Activated CD8-positive, alpha-beta T cell treated with anti-CD3 and anti-CD28 coated beads for 36 hours (primary cell): ENCODE measurements at regions not wholly inside any gene's neighbourhood (a gene's known extent, or its start where the extent isn't known, plus 50 kb on each side); places are given as distances from the start of the nearest gene placed in this dataset.

Experiments used
- ATAC-seq: fragments of 200-7000 bp; cut with Tn5 transposase; one replicate; pipeline ENCODE4 v1.10.0; 2021; ENCODE audit warnings: mild to moderate bottlenecking, moderate library complexity
- CTCF ChIA-PET: fragments of 350-600 bp; sonication (Branson Sonifier 250); formaldehyde crosslinking; loops from one replicate; lab custom pipeline; 2021; ENCODE audit warnings: antibody characterized with exemption; lab: Charles Lee
- POLR2A ChIA-PET: fragments of 350-600 bp; sonication (Branson Sonifier 250); formaldehyde crosslinking; loops from one replicate; lab custom pipeline; 2021; ENCODE audit warnings: antibody characterized with exemption; lab: Charles Lee
- DNase-seq: peaks from one replicate; pipeline ENCODE4 v3.0.0-alpha.2; 2020
- H3K27ac Mint-ChIP-seq: one replicate; pipeline ENCODE4 v1.8.0; 2021; ENCODE audit warnings: mild to moderate bottlenecking, mixed read lengths
- H3K27me3 Mint-ChIP-seq: one replicate; pipeline ENCODE4 v1.8.0; 2021; ENCODE audit warnings: mixed read lengths
- H3K36me3 Mint-ChIP-seq: one replicate; pipeline ENCODE4 v1.8.0; 2021; ENCODE audit warnings: low read depth, mixed read lengths
- H3K4me1 Mint-ChIP-seq: one replicate; pipeline ENCODE4 v1.8.0; 2021; ENCODE audit warnings: low read depth, mixed read lengths
- H3K4me3 Mint-ChIP-seq: one replicate; pipeline ENCODE4 v1.8.0; 2021; ENCODE audit warnings: mild to moderate bottlenecking, moderate library complexity, mixed read lengths
- H3K9me3 Mint-ChIP-seq: one replicate; pipeline ENCODE4 v1.8.0; 2021; ENCODE audit warnings: mixed read lengths
- intact Hi-C: fragments of 100-400 bp; cut with micrococcal nuclease; formaldehyde crosslinking; loops from one replicate; pipeline ENCODE4 v1.10.0; 2022
- TF ChIP-seq, protein P1 (sequence below): fragments of 200-600 bp; IDR thresholded peaks from one replicate; pipeline ENCODE4 v1.8.0; 2022; ENCODE audit warnings: antibody characterized with exemption, mild to moderate bottlenecking

DNA sequence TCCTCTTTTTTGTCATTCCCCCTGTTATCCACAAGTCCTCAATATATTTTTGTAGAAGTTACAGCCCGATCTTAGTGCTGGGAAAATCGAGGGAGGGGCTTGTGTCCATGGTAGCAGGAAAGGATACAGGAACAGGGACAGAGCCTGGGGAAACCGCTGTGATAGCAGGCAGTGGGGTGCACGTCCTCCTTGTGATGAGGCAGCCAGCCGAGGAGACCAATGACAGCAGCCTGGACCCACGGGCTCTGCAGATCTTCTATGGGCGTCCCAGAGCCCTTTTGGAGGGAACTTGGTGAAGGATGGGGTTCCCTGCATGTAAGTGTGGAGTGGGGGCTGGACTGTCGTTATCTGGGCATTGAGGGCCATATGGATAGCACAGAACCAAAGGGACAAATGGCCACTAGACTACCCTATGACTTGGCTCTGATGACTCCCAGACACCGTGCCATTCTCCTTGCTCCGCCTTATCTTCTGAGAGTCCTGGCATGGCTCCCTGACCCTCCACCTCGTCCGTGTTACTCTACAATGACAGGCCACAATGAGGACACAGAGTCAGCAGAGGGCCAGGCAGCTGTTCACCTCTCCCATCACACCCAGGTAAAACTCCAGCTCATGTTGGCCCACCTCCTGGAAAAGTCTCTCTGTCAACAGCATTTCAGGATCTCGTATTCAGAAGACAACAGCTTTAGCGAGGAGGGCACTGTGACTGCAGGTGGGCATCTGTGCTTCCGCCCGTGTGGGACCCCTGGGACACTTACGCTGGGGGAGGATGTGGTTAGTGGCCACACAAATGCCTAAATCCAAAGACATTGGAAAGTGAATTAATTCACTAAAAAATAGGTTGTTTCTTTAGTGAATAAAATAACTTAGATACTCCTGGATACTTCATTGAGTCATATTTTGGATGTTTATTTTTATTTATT lies 100.1 kb downstream of the VAPA start:
- intact Hi-C loops: no loop called here
- ATAC-seq: no peak
- Mint-ChIP-seq H3K4me3 (no peak overlapping the region), H3K27ac (no peak overlapping the region), H3K9me3 (no peaks in the 10 kb centered on the region), H3K27me3 (no peaks in the 10 kb centered on the region), H3K36me3 (no peaks in the 10 kb centered on the region), H3K4me1 (peaks cover 5% of the 10 kb centered on the region)
- CTCF ChIA-PET: interaction anchor here (1.6 kb wide), 1 partner anchor 42 kb away, joined by 3 read pairs; no protein-coding TSS in a partner anchor
- DNase-seq: no peak
- POLR2A ChIA-PET: no interaction called here
- TF ChIP-seq, protein P1, sequence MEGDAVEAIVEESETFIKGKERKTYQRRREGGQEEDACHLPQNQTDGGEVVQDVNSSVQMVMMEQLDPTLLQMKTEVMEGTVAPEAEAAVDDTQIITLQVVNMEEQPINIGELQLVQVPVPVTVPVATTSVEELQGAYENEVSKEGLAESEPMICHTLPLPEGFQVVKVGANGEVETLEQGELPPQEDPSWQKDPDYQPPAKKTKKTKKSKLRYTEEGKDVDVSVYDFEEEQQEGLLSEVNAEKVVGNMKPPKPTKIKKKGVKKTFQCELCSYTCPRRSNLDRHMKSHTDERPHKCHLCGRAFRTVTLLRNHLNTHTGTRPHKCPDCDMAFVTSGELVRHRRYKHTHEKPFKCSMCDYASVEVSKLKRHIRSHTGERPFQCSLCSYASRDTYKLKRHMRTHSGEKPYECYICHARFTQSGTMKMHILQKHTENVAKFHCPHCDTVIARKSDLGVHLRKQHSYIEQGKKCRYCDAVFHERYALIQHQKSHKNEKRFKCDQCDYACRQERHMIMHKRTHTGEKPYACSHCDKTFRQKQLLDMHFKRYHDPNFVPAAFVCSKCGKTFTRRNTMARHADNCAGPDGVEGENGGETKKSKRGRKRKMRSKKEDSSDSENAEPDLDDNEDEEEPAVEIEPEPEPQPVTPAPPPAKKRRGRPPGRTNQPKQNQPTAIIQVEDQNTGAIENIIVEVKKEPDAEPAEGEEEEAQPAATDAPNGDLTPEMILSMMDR: no peak

GRCh38 chr18:10015288-10015701 lies 101.5 kb downstream of the VAPA start:
- ChIA-PET POLR2A (no interaction called here), CTCF (no interaction called here)
- Mint-ChIP-seq H3K27ac (no peak overlapping the region), H3K27me3 (no peaks in the 10 kb centered on the region), H3K4me3 (no peak overlapping the region), H3K36me3 (no peaks in the 10 kb centered on the region), H3K9me3 (no peaks in the 10 kb centered on the region), H3K4me1 (peaks cover 5% of the 10 kb centered on the region)
- no peak for DNase-seq
- TF ChIP-seq, protein P1: no peak
- ATAC-seq: no peak
- intact Hi-C loops: no loop called here

GRCh38 chr18:10015941-10016819 lies 102.4 kb downstream of the VAPA start:
- TF ChIP-seq, protein P1: no peak
- Mint-ChIP-seq H3K27me3 (no peaks in the 10 kb centered on the region), H3K4me3 (no peak overlapping the region), H3K9me3 (no peaks in the 10 kb centered on the region), H3K27ac (no peak overlapping the region), H3K4me1 (peaks cover 5% of the 10 kb centered on the region), H3K36me3 (no peaks in the 10 kb centered on the region)
- no peak for DNase-seq
- CTCF ChIA-PET: no interaction called here
- intact Hi-C loops: no loop called here
- POLR2A ChIA-PET: no interaction called here
- ATAC-seq: no peak

DNA sequence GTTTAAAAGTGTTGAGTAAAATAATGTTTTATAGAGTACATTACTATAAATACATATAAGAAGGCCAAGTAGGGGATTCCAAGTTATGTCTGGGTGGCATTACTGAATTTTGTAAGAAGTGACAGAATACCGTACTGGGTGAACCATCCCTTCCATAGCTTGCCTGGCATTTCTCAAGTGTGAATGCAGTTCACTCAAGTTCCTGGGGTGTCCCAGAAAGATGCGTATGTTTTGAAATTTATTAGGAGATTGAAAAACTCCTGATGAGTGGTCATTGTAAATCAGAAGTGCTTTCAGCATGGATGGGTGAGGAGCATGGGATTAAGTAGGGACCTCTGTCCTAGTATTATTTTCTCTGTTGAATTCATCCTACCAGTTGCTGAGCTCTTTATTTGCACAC lies 103.2 kb downstream of the VAPA start:
- intact Hi-C loops: no loop called here
- TF ChIP-seq, protein P1: no peak
- no peak overlapping the region for H3K27ac Mint-ChIP-seq
- CTCF ChIA-PET: no interaction called here
- no peaks in the 10 kb centered on the region for H3K9me3 Mint-ChIP-seq
- H3K27me3 Mint-ChIP-seq: no peaks in the 10 kb centered on the region
- ATAC-seq (no peak), DNase-seq (no peak)
- H3K36me3 Mint-ChIP-seq: no peaks in the 10 kb centered on the region
- POLR2A ChIA-PET: no interaction called here
- H3K4me3 Mint-ChIP-seq: no peak overlapping the region
- H3K4me1 Mint-ChIP-seq: peaks cover 5% of the 10 kb centered on the region
